Upper lobe of left lung (tissue), 4 donors: ENCODE measurements at regions not wholly inside any gene's neighbourhood (a gene's known extent, or its start where the extent isn't known, plus 50 kb on each side); places are given as distances from the start of the nearest gene placed in this dataset.

Source experiments
- CTCF ChIP-seq, 6 experiments: fragments of 450-650 bp in 4 of 6; fragments of 200-600 bp in 2 of 6; sonication (generic) in 2 of 6; IDR thresholded peaks; one replicate each; pipeline ENCODE4 v1.5.1; 2016 to 2019; ENCODE audit warnings: antibody characterized with exemption in 6 of 6
- EP300 ChIP-seq, 4 donors: sonication (generic); formaldehyde crosslinking; IDR thresholded peaks; one replicate each; pipeline ENCODE4 v1.5.1; 2017; ENCODE audit warnings: antibody characterized with exemption in 4 of 4, control low read depth in 2 of 4
- POLR2A ChIP-seq, 4 donors: fragments of 450-650 bp; IDR thresholded peaks; one replicate each; pipeline ENCODE4 v1.5.1; 2016 to 2017; ENCODE audit warnings: antibody characterized with exemption in 4 of 4, mild to moderate bottlenecking in 2 of 4
- POLR2AphosphoS5 ChIP-seq, 2 donors: sonication (generic); formaldehyde crosslinking; IDR thresholded peaks; one replicate each; pipeline ENCODE4 v1.5.1; 2017; ENCODE audit warnings: antibody characterized with exemption in 2 of 2

DNA sequence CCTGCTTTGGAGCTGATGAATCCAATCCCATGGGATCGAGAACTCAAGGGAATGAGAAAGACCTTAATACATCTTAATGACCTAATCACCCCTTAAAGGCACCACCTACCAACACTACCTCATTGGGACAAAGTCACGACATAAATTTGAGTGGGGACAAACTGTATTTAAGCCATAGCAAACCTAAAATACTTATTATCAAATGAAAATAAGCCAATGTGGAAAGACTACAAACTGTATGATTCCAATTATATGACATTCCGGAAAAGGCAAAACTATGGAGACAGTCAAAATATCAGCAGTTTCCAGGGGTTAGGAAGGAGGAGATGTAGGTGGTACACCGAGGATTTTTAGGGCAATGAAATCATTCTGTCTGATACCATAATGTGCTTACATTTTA lies 53.3 kb upstream of the NCOA3 start:
- TF ChIP-seq CTCF (IDR thresholded peaks at IDR 0.05) (no peak), POLR2AphosphoS5 (IDR thresholded peaks at IDR 0.05) (no peak), POLR2A (IDR thresholded peaks at IDR 0.05) (no peak), EP300 (IDR thresholded peaks at IDR 0.05) (no peak)
